ENCODE measurements at regions not wholly inside any gene's neighbourhood (a gene's known extent, or its start where the extent isn't known, plus 50 kb on each side); places are given as distances from the start of the nearest gene placed in this dataset.

- H3K4me3 ChIP-seq (ENCODE audit: low read depth, low read length): no peak overlapping the region
- DNase-seq (ENCODE audit: low read depth): peak; percentile 8
- H3K36me3 ChIP-seq (ENCODE audit: control insufficient read depth, insufficient read depth, low read length): no peaks in the 10 kb centered on the region
- H3K27me3 ChIP-seq (ENCODE audit: control insufficient read depth, insufficient read depth, low read length): no peaks in the 10 kb centered on the region
- TF ChIP-seq, protein P1, sequence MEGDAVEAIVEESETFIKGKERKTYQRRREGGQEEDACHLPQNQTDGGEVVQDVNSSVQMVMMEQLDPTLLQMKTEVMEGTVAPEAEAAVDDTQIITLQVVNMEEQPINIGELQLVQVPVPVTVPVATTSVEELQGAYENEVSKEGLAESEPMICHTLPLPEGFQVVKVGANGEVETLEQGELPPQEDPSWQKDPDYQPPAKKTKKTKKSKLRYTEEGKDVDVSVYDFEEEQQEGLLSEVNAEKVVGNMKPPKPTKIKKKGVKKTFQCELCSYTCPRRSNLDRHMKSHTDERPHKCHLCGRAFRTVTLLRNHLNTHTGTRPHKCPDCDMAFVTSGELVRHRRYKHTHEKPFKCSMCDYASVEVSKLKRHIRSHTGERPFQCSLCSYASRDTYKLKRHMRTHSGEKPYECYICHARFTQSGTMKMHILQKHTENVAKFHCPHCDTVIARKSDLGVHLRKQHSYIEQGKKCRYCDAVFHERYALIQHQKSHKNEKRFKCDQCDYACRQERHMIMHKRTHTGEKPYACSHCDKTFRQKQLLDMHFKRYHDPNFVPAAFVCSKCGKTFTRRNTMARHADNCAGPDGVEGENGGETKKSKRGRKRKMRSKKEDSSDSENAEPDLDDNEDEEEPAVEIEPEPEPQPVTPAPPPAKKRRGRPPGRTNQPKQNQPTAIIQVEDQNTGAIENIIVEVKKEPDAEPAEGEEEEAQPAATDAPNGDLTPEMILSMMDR (IDR thresholded peaks at IDR 0.05; ENCODE audit: insufficient read depth, low read depth, low read length): no peak
- POLR2A ChIA-PET: no interaction called here
- CTCF ChIA-PET: no interaction called here
Observed at GRCh38 chr3:147030274-147030673, 376.1 kb downstream of the ZIC4 start.

DNA sequence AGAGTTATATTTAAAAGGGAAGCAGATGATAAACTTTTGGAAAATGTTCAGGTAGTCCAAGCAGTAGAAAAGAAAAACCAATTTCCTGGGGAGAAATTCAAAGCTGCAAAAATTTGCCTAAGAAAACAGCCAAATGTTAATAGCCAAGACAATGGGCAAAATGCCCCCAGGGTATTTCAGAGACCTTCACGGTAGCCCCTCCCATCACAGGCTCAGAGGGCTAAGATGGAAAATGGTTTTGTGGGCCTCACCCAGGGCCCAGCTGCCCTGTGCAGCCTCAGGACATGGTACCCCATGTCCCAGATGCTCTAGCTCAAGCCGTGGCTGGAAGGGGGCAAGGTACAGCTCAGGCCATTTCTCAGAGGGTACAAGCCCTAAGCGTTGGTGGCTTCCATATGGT lies 391.0 kb downstream of the ZIC4 start:
- H3K4me3 ChIP-seq (ENCODE audit: low read depth, low read length): no peak overlapping the region
- POLR2A ChIA-PET: no interaction called here
- TF ChIP-seq, protein P1 (IDR thresholded peaks at IDR 0.05; ENCODE audit: insufficient read depth, low read depth, low read length): no peak
- CTCF ChIA-PET: no interaction called here
- no peaks in the 10 kb centered on the region for H3K27me3 ChIP-seq (ENCODE audit: control insufficient read depth, insufficient read depth, low read length)
- no peak for DNase-seq (ENCODE audit: low read depth)
- no peaks in the 10 kb centered on the region for H3K36me3 ChIP-seq (ENCODE audit: control insufficient read depth, insufficient read depth, low read length)

GRCh38 chr3:147008886-147009285 lies 397.5 kb downstream of the ZIC4 start:
- peak; percentile 32 for DNase-seq (ENCODE audit: low read depth)
- CTCF ChIA-PET: no interaction called here
- POLR2A ChIA-PET: interaction anchor here (0.6 kb wide), 1 partner anchor 262 kb away, joined by 5 read pairs; no protein-coding TSS in a partner anchor
- TF ChIP-seq, protein P1 (IDR thresholded peaks at IDR 0.05; ENCODE audit: insufficient read depth, low read depth, low read length): no peak
- Histone ChIP-seq H3K4me3 (ENCODE audit: low read depth, low read length) (no peak overlapping the region), H3K36me3 (ENCODE audit: control insufficient read depth, insufficient read depth, low read length) (no peaks in the 10 kb centered on the region), H3K27me3 (ENCODE audit: control insufficient read depth, insufficient read depth, low read length) (no peaks in the 10 kb centered on the region)

DNA sequence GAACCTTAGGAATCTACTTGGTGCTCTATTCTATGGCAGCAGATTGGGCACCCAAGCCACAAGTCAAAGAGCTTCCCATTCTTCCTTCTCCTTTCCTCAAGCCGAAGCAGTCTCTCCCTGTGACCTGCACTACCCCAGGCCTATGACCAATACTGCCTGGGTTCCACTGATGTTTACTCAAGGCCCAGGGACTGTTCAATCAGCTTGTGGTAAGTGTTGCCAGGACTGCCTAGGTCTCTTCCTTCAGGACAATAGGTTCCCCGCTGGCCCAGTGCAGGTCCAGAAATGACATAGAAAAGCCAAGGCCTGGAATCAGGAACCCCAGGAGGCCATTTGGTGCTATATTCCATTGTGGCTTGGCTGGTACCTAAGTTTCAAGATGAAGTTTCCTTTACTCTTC lies 397.9 kb downstream of the ZIC4 start:
- CTCF ChIA-PET: no interaction called here
- no peaks in the 10 kb centered on the region for H3K27me3 ChIP-seq (ENCODE audit: control insufficient read depth, insufficient read depth, low read length)
- H3K4me3 ChIP-seq (ENCODE audit: low read depth, low read length): no peak overlapping the region
- H3K36me3 ChIP-seq (ENCODE audit: control insufficient read depth, insufficient read depth, low read length): no peaks in the 10 kb centered on the region
- POLR2A ChIA-PET: interaction anchor here (0.6 kb wide), 1 partner anchor 262 kb away, joined by 5 read pairs; no protein-coding TSS in a partner anchor
- TF ChIP-seq, protein P1 (IDR thresholded peaks at IDR 0.05; ENCODE audit: insufficient read depth, low read depth, low read length): no peak
- no peak for DNase-seq (ENCODE audit: low read depth)

DNA sequence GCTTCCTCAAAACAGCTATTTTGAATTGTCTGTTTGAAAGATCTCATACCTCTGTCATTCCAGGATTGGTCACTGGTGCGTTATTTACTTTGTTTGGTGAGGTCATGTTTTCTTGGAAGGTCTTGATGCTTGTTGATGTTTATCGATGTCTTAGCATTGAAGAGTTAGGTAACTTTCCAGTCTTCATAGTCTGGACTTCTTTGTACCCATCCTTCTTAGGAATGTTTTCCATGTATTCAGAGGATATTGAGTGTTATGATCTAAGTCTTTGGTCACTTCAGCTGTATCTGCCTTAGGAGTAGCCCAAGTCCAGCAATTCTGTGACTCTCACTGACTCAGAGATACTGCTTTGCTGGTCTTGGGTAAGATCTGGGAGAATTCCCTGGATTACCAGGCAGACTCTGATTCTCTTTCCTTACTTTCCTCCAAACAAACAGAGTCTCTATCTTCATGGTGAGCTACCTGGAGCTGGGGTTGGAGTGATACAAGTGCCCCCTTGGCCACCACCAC lies 398.6 kb downstream of the ZIC4 start:
- TF ChIP-seq, protein P1 (IDR thresholded peaks at IDR 0.05; ENCODE audit: insufficient read depth, low read depth, low read length): no peak
- ChIA-PET POLR2A (no interaction called here), CTCF (no interaction called here)
- Histone ChIP-seq H3K36me3 (ENCODE audit: control insufficient read depth, insufficient read depth, low read length) (no peaks in the 10 kb centered on the region), H3K4me3 (ENCODE audit: low read depth, low read length) (no peak overlapping the region), H3K27me3 (ENCODE audit: control insufficient read depth, insufficient read depth, low read length) (no peaks in the 10 kb centered on the region)
- no peak for DNase-seq (ENCODE audit: low read depth)
